Endothelial cell of umbilical vein (primary cell): ENCODE measurements at regions not wholly inside any gene's neighbourhood (a gene's known extent, or its start where the extent isn't known, plus 50 kb on each side); places are given as distances from the start of the nearest gene placed in this dataset.

Experiments
- BruUV-seq: library from RNA; stranded (reverse); fragments of 400-500 nt; replicated peaks from 2 replicates; lab custom pipeline; 2021; lab: Mats Ljungman, UMichigan
- CTCF ChIA-PET: fragments of 300-600, 350-600 bp; sonication (Branson Sonifier 250); formaldehyde crosslinking; loops from one replicate; lab custom pipeline; 2021; ENCODE audit warnings: antibody characterized with exemption, inconsistent platforms; lab: Charles Lee
- POLR2A ChIA-PET: fragments of 300-600, 350-600 bp; sonication (Branson Sonifier 250); formaldehyde crosslinking; loops from one replicate; lab custom pipeline; 2021; ENCODE audit warnings: antibody characterized with exemption, inconsistent platforms; lab: Charles Lee
- DNase-seq: peaks from one replicate; pipeline ENCODE4 v3.0.0-alpha.2; 2011; ENCODE audit warnings: low read depth, low spot score
- FAIRE-seq: peaks from 2 replicates; lab custom pipeline; 2011; peaks lifted over from hg19 to GRCh38; lab: Jason Lieb, UNC
- H2AFZ ChIP-seq: 2 replicates; pipeline ENCODE4 v1.6.0; 2012; ENCODE audit warnings: low read depth, low read length, control low read depth, inconsistent platforms
- H3K27ac ChIP-seq: 2 replicates; pipeline ENCODE4 v1.5.1; 2011; ENCODE audit warnings: low read depth, mild to moderate bottlenecking, control low read depth, low read length, moderate library complexity; ENCODE audit not compliant: insufficient read depth
- H3K27me3 ChIP-seq, 2 experiments: 2 replicates each; pipeline versions ENCODE4 v1.6.0 to v1.6.1; 2011; ENCODE audit warnings: low read length in 2 of 2, mixed read lengths in 1 of 2; ENCODE audit not compliant: control insufficient read depth in 2 of 2, insufficient read depth in 2 of 2
- H3K36me3 ChIP-seq, 2 experiments: 2 replicates in 1 of 2; 3 replicates in 1 of 2; pipeline ENCODE4 v1.5.1; 2011; ENCODE audit warnings: low read length in 2 of 2, mild to moderate bottlenecking in 1 of 2, moderate library complexity in 1 of 2; ENCODE audit not compliant: control insufficient read depth in 2 of 2, insufficient read depth in 2 of 2; ENCODE audit errors: extremely low read depth in 1 of 2
- H3K4me1 ChIP-seq: 3 replicates; pipeline ENCODE4 v1.5.1; 2011; ENCODE audit warnings: mild to moderate bottlenecking, low read length; ENCODE audit not compliant: control insufficient read depth, insufficient read depth; ENCODE audit errors: extremely low read depth
- H3K4me2 ChIP-seq: 2 replicates; pipeline ENCODE4 v1.6.1; 2011; ENCODE audit warnings: low read length, control low read depth, mixed read lengths; ENCODE audit not compliant: insufficient read depth
- H3K4me3 ChIP-seq, 3 experiments: fragments of 200-600 bp in 1 of 3; sonication (generic), shearing (Covaris generic) in 1 of 3; replicated peaks in 1 of 3; 2 replicates each; pipeline ENCODE4 v1.5.1; 2011 to 2016; ENCODE audit warnings: control low read depth in 3 of 3, low read length in 3 of 3, mild to moderate bottlenecking in 2 of 3, inconsistent platforms in 1 of 3, low read depth in 1 of 3, moderate library complexity in 1 of 3; ENCODE audit not compliant: insufficient read depth in 1 of 3
- H3K79me2 ChIP-seq: 2 replicates; pipeline ENCODE4 v1.6.0; 2012; ENCODE audit warnings: low read length, inconsistent platforms; ENCODE audit not compliant: control insufficient read depth, insufficient read depth
- H3K9ac ChIP-seq: replicated peaks from 2 replicates; pipeline ENCODE3; 2011; ENCODE audit warnings: low read length, control low read depth; ENCODE audit not compliant: insufficient read depth; ENCODE audit errors: extremely low read depth
- H3K9me1 ChIP-seq: replicated peaks from 3 replicates; pipeline ENCODE4 v1.6.0; 2011; ENCODE audit warnings: mild to moderate bottlenecking, low read length; ENCODE audit not compliant: control insufficient read depth, insufficient read depth; ENCODE audit errors: extremely low read depth
- H3K9me3 ChIP-seq: replicated peaks from 2 replicates; pipeline ENCODE4 v1.5.1; 2012; ENCODE audit warnings: low read length, inconsistent platforms; ENCODE audit not compliant: control insufficient read depth, insufficient read depth
- H4K20me1 ChIP-seq: replicated peaks from 2 replicates; pipeline ENCODE3; 2011; ENCODE audit warnings: mild to moderate bottlenecking, low read length; ENCODE audit not compliant: control insufficient read depth, insufficient read depth; ENCODE audit errors: extremely low read depth
- CTCF ChIP-seq, 2 donors: IDR thresholded peaks; 1 replicate in 1 of 2; 2 replicates in 1 of 2; pipeline ENCODE4 v1.5.1; 2011; ENCODE audit warnings: low read length in 2 of 2, mild to moderate bottlenecking in 2 of 2, moderate library complexity in 2 of 2, control low read depth in 1 of 2, inconsistent platforms in 1 of 2, low read depth in 1 of 2; ENCODE audit not compliant: insufficient read depth in 1 of 2; ENCODE audit errors: extremely low read depth in 1 of 2
- EZH2 ChIP-seq: IDR thresholded peaks from 2 replicates; pipeline ENCODE4 v1.6.1; 2012; ENCODE audit warnings: borderline replicate concordance, low read depth, mild to moderate bottlenecking, moderate library complexity, low read length, inconsistent platforms; ENCODE audit not compliant: severe bottlenecking
- FOS ChIP-seq: IDR thresholded peaks from 2 replicates; pipeline ENCODE4 v1.6.1; 2011; ENCODE audit warnings: mild to moderate bottlenecking, low read length, moderate library complexity, borderline replicate concordance; ENCODE audit not compliant: insufficient read depth
- GATA2 ChIP-seq: IDR thresholded peaks from 2 replicates; pipeline ENCODE4 v1.7.0; 2011; ENCODE audit warnings: low read depth, mild to moderate bottlenecking, moderate library complexity, mixed read lengths, low read length; ENCODE audit not compliant: insufficient read length, insufficient read depth
- JUN ChIP-seq: IDR thresholded peaks from 2 replicates; pipeline ENCODE4 v1.6.1; 2011; ENCODE audit warnings: borderline replicate concordance, low read depth; ENCODE audit not compliant: insufficient read length, insufficient read depth
- MAX ChIP-seq: IDR thresholded peaks from 2 replicates; pipeline ENCODE4 v1.6.1; 2011; ENCODE audit not compliant: insufficient read depth, insufficient read length
- MYC ChIP-seq: IDR thresholded peaks from one replicate; pipeline ENCODE4 v1.6.1; 2011; ENCODE audit warnings: mild to moderate bottlenecking, low read depth, low read length
- POLR2A ChIP-seq: IDR thresholded peaks from 2 replicates; pipeline ENCODE4 v1.6.1; 2012; ENCODE audit warnings: low read depth, mild to moderate bottlenecking, control low read depth, low read length
- POLR2AphosphoS5 ChIP-seq: IDR thresholded peaks from 2 replicates; pipeline ENCODE4 v1.6.1; 2012; ENCODE audit warnings: low read depth, mild to moderate bottlenecking, control low read depth, low read length, moderate library complexity; ENCODE audit not compliant: insufficient read depth
- dilution Hi-C: fragments of 300-500 bp; cut with MboI; formaldehyde crosslinking; loops from one replicate; pipeline ENCODE4 v1.15.0; 2019; ENCODE audit warnings: low sequenced_read_pairs; ENCODE audit not compliant: extremely low pct_ligation_motif_present
- intact Hi-C: fragments of 100-400 bp; cut with micrococcal nuclease; formaldehyde crosslinking; loops from one replicate; pipeline ENCODE4 v1.10.0; 2022

GRCh38 chr5:18050345-18050744, 416.1 kb downstream of the TAF11L14 start:
- intact Hi-C loops (no loop called here), dilution Hi-C loops (no loop called here)
- Histone ChIP-seq H3K9ac (no peak overlapping the region), H4K20me1 (no peaks in the 10 kb centered on the region), H3K36me3 (no peaks in the 10 kb centered on the region), H2AFZ (no peak overlapping the region), H3K4me1 (no peaks in the 10 kb centered on the region), H3K27ac (no peak overlapping the region), H3K27me3 (no peaks in the 10 kb centered on the region), H3K9me3 (no peaks in the 10 kb centered on the region), H3K4me2 (no peak overlapping the region), H3K9me1 (no peaks in the 10 kb centered on the region), H3K79me2 (no peaks in the 10 kb centered on the region), H3K4me3 (no peak overlapping the region)
- ChIA-PET CTCF (no interaction called here), POLR2A (no interaction called here)
- BruUV-seq: no TSS peak
- no peak for DNase-seq
- FAIRE-seq: no peak
- TF ChIP-seq POLR2A (no peak), CTCF (IDR thresholded peaks at IDR 0.05; ENCODE audit: extremely low read depth in 1 of 2, insufficient read depth in 1 of 2, low read depth in 1 of 2, low read length in 2 of 2) (no peak)

- ChIA-PET CTCF (no interaction called here), POLR2A (no interaction called here)
- intact Hi-C loops: no loop called here
- H3K79me2 ChIP-seq: no peaks in the 10 kb centered on the region
- no peaks in the 10 kb centered on the region for H4K20me1 ChIP-seq
- no peaks in the 10 kb centered on the region for H3K9me1 ChIP-seq
- no peak for DNase-seq
- no peak overlapping the region for H3K4me3 ChIP-seq
- H3K4me1 ChIP-seq: no peaks in the 10 kb centered on the region
- no peak overlapping the region for H3K27ac ChIP-seq
- TF ChIP-seq POLR2AphosphoS5: no peak
- TF ChIP-seq FOS: no peak
- no peak for TF ChIP-seq JUN
- TF ChIP-seq CTCF (IDR thresholded peaks at IDR 0.05; ENCODE audit: extremely low read depth in 1 of 2, insufficient read depth in 1 of 2, low read depth in 1 of 2, low read length in 2 of 2): no peak
- TF ChIP-seq MAX: no peak
- no peak for TF ChIP-seq POLR2A
- TF ChIP-seq GATA2: no peak
- no peak for TF ChIP-seq MYC
- no peak for TF ChIP-seq EZH2
- FAIRE-seq: no peak
- no peaks in the 10 kb centered on the region for H3K36me3 ChIP-seq
- H3K27me3 ChIP-seq: no peaks in the 10 kb centered on the region
- no peak overlapping the region for H3K4me2 ChIP-seq
- dilution Hi-C loops: no loop called here
- H2AFZ ChIP-seq: no peak overlapping the region
- no peaks in the 10 kb centered on the region for H3K9me3 ChIP-seq
- H3K9ac ChIP-seq: no peak overlapping the region
- no TSS peak for BruUV-seq
These were observed 416.5 kb downstream of the TAF11L14 start for GRCh38 chr5:18050776-18051175.
